Renal pelvis (tissue), 1 donor: ENCODE measurements at regions not wholly inside any gene's neighbourhood (a gene's known extent, or its start where the extent isn't known, plus 50 kb on each side); places are given as distances from the start of the nearest gene placed in this dataset.

Experiments
- DNase-seq: peaks from one replicate; pipeline ENCODE4 v3.0.0-alpha.2; 2013

- no peak for DNase-seq
Observed at GRCh38 chr11:11789735-11790369, 51.9 kb upstream of the USP47 start.

- no peak for DNase-seq
Observed at GRCh38 chr11:11788063-11788710, 53.6 kb upstream of the USP47 start.

GRCh38 chr11:11787305-11788062 is 54.3 kb upstream of the USP47 start:
- peak; percentile 61 for DNase-seq

- DNase-seq: peak; percentile 37
Observed at GRCh38 chr11:11786771-11787170, 55.0 kb upstream of the USP47 start.

GRCh38 chr11:11786234-11786633 is 55.5 kb upstream of the USP47 start:
- DNase-seq: no peak

- no peak for DNase-seq
Observed at GRCh38 chr11:11782532-11783110, 59.2 kb upstream of the USP47 start.

- no peak for DNase-seq
Observed at GRCh38 chr11:11780858-11781257, 60.9 kb upstream of the USP47 start.

GRCh38 chr11:11779975-11780374 is 61.8 kb upstream of the USP47 start:
- DNase-seq: no peak

GRCh38 chr11:11777897-11778296 is 63.9 kb upstream of the USP47 start:
- no peak for DNase-seq

- no peak for DNase-seq
Observed at GRCh38 chr11:11776714-11777113, 65.1 kb upstream of the USP47 start.

GRCh38 chr11:11774928-11775327 is 66.8 kb upstream of the USP47 start:
- DNase-seq: no peak

GRCh38 chr11:11772865-11773515 is 68.8 kb upstream of the USP47 start:
- no peak for DNase-seq

GRCh38 chr11:11770921-11771486 is 70.8 kb upstream of the USP47 start:
- DNase-seq: no peak

- no peak for DNase-seq
Observed at GRCh38 chr11:11770296-11770695, 71.5 kb upstream of the USP47 start.

GRCh38 chr11:11769782-11770181 is 72.0 kb upstream of the USP47 start:
- DNase-seq: no peak

GRCh38 chr11:11769362-11769761 is 72.4 kb upstream of the USP47 start:
- no peak for DNase-seq

GRCh38 chr11:11764423-11764803 is 77.4 kb upstream of the USP47 start:
- DNase-seq: no peak

GRCh38 chr11:11763796-11764422 is 77.9 kb upstream of the USP47 start:
- no peak for DNase-seq

- DNase-seq: peak; percentile 10
Observed at GRCh38 chr11:11760838-11761237, 80.9 kb upstream of the USP47 start.

- no peak for DNase-seq
Observed at GRCh38 chr11:11758603-11759196, 83.1 kb upstream of the USP47 start.

- no peak for DNase-seq
Observed at GRCh38 chr11:11757909-11758308, 83.9 kb upstream of the USP47 start.
